Stimulated activated CD4-positive, alpha-beta T cell treated with anti-CD3 and anti-CD28 coated beads, TNF-alpha, amount 100 ng/mL, for 48 hours (primary cell): ENCODE measurements at regions not wholly inside any gene's neighbourhood (a gene's known extent, or its start where the extent isn't known, plus 50 kb on each side); places are given as distances from the start of the nearest gene placed in this dataset.
"Not testable (repeated sequence)": the region's sequence is repeated elsewhere in the genome, so short reads cannot be mapped to it uniquely, and the experiment has no call there.

Source experiments
- DNase-seq, 3 donors: peaks; one replicate each; pipeline ENCODE4 v3.0.0-alpha.2; 2020; ENCODE audit warnings: low read depth in 3 of 3

DNA sequence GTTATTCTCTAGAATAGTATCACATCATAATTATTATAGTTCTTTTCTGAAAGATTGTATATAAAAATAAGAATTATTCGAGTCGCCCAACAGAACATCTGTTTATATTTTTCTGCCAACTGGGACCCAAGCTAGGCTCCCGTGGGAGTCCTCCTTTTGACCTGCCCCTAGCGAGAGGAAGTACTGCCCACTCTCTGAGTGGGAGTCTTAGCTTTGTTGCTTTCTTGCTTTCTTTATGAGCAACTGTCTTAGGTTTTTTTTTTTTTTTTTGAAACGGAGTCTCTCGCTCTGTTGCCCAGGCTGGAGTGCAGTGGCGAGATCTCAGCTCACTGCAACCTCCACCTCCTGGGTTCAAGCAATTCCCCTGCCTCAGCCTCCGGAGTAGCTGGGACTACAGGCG lies 202.0 kb upstream of the ZNF184 start:
- DNase-seq = no peak

DNA sequence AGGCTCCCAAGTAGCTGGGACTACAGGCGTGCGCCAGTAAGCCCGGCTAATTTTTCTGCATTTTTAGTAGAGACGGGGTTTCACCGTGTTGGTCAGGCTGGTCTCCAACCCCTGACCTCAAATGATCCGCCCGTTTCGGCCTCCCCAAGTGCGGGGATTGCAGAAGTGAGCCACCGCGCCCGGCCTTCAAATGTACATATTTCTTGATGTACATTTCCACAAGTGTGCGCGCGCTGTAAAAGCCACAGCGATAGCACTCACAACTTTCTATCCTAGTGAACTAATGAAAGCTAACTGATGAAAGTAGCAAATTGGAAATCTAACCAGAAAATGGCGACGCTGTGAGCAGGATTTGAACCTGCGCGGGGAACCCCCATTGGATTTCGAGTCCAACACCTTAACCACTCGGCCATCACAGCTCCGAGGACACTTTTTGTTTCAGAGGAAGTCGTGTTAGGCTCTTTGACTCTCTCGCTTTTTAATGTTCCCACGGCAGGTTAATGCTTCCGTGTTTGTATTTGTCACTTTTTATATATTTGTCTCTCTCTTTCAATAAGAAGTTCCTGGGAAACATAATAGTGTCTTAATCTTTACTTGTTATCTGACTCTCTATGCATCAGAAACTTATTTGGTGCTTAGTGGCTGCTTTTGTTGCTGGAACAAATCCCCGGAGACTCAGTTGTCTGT lies 199.4 kb upstream of the ZNF184 start:
- no peak for DNase-seq

DNA sequence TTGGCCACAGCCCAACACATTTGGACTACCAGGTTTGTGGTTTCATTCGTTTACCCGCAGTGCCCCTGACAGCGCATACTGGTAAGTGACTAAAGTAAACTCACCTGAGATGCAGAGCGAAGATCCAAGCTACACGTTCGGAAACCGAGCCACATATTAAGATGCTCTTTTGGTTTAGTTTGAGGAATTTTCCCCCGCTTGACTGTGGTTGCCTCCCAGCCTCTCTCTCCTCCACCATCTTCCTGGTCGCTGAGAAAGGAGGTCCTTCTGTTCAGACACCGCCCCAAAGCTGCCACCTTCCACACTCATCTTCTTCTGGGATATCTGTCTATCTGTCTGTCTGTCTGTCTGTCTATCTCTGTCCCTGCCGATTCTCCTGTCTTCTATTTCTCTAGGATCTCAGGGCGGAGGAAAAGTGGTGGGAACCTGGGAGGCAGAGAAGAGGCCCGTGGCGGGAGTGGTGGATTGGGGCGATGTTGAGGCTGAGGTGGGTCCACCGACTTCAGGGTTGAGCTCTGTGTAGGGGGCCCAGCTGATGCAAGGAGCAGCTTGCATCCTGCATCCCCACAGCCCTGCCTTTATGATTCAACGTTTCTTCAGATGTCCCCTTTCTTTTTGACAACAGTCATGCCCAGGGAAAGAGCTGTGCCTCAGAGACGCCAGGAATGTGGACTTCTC lies 196.9 kb upstream of the ZNF184 start:
- DNase-seq = no peak

DNA sequence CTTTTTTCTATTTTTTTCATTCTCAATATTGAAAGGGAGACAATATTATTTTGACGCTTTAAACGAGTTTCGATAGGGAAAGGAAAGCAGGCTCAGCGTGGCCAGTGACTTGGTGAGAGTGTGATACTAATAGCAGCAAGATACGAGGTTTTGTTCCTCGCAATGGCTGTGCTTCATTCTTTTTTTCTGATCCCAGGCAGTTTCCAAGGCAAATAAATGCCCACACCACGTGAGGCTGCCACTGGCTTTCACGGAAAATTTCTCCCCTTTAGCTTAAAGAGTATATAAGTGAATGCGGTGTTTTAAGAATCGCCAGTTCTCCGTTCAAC lies 196.4 kb upstream of the ZNF184 start:
- no peak for DNase-seq

GRCh38 chr6:27668442-27669294 lies 195.8 kb upstream of the ZNF184 start:
- DNase-seq = peak; percentile 48 to 68 (median 62)

- DNase-seq = no peak
Measured at GRCh38 chr6:27667657-27668441, 194.9 kb upstream of the ZNF184 start.

DNA sequence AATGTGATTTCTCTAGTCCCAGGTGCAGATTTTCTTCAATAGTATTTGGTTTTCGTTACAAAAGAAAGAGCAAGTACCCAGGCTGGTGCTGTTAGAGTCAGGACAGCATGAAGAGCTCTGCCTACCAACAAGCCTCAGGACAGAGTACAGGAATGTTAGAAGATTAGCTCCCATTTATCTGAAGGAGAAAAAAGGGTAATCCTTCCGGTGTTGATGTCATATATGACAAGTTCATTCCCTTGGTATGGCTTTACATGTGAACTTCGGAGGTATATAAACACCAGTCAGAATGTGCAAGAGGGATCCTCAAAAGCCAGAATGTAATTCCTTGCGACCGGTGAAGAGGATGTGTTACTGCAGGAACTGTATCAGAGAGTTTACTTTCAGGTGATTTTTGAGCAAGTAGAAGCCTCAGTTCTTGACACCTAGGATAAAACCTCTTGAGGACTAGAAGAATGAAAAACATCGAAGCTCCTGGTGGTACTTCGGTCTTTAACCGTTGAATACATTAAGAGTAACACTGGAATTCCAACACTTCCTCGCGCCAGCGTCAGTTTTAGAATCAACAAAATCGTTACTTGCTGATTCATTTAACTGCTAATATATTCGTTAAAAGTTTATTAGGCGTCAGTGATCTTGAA lies 194.2 kb upstream of the ZNF184 start:
- DNase-seq = no peak

- no peak for DNase-seq
Measured at GRCh38 chr6:27662769-27663168, 189.9 kb upstream of the ZNF184 start.

GRCh38 chr6:27662212-27662611 lies 189.3 kb upstream of the ZNF184 start:
- not testable (repeated sequence) for DNase-seq

GRCh38 chr6:27653143-27653825 lies 180.4 kb upstream of the ZNF184 start:
- DNase-seq = not testable (repeated sequence)

DNA sequence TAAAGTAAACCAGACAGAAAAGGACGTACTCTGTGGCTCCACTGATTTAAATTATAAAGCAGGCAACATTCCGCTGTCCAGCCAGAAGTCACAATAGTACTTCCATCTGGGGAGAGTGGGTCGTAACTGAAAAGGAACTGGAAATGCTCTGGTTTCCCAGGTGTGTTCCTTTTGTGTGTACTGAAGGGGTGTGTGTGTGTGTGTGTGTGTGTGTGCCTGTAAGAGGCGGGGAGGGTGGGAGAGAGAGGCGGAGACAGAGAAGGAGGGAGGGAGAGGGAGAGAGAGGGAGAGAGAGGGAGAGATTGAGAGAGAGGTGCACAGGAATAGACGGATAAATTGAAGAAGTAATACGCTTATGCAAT lies 178.4 kb upstream of the ZNF184 start:
- no peak for DNase-seq

DNA sequence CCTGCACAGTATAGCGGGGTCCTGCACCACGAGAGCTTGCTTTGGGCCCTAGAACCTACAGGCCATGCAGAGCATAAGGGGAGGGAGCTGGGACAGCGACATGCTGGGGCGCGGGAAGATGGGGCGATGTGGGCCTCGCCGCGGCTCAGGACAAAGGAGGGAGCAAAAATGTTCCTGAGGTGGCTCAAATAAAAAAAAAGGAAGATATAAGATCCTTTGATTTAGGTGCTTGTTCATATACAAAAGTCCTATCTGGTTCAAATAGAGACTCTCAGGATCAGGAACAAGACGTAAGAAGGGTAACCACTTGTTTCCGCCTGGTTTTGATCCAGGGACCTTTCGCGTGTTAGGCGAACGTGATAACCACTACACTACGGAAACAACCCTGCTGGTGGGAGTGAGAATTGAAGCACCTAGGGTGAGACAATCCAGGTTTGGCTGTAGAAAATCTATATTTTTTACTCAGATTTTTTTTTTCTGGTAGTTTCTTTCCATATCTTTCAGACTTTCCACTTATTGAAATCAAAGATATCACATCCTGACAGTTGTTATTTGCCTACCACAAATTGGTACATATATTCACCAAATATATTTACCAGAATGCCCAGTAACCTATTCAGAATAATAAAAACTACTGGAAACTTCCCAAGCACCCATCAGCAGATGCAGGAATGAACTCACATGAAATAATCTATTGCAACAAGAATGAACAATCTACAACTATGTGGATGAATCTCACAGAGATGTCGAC lies 177.9 kb upstream of the ZNF184 start:
- peak in 2 of 3 donors; percentile 39 to 47 for DNase-seq

GRCh38 chr6:27644528-27644927 lies 171.6 kb upstream of the ZNF184 start:
- DNase-seq = no peak

DNA sequence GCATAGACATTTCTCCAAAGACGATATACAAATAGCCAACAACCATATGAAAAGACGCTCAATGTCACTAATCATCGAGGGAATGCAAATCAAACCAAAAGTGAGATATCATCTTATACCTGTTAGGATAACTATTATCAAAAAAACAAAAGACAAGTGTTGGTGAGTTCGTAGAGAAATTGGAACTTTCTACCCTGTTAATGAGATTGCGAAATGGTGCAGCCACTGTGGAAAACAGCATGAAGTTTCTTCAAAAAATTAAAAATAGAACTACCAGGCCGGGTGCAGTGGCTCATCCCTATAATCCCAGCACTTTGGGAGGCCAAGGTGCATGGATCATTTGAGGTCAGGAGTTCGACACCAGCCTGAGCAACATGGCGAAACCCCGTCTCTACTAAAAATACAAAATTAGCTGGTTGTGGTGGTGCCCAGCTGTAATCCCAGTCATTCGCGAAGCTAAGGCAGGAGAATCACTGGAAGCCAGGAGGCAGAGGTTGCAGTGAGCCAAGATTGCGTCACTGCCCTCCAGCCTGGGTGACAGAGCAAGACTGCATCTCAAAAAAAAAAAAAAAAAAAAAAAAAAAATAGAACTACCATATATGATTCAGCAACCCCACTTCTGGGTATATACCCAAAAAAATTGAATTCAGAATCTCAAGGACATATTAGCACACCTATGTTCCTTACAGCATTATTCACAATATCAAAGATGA lies 170.0 kb upstream of the ZNF184 start:
- DNase-seq = no peak

DNA sequence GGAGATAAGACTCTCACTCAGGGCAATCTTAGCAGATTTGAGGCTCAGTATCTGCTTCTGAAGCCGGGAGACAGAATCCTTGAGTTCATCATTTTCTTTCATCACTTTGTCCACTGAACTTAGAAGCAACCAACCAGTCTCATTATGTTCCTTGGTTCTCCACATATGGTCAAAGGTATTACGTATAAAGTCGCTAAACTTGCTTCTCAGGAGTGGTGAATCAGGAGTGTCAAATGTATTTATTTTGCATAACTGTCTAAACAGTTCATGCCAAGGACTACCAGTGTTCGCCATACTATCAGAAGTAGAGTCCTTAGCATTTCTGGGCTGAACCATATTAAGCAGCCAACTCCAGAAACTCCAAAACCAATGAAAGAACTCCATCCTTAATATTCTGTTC lies 163.0 kb upstream of the ZNF184 start:
- not testable (repeated sequence) for DNase-seq

GRCh38 chr6:27633221-27633688 lies 160.3 kb upstream of the ZNF184 start:
- not testable (repeated sequence) for DNase-seq

GRCh38 chr6:27631609-27631916 lies 158.7 kb upstream of the ZNF184 start:
- DNase-seq = no peak

DNA sequence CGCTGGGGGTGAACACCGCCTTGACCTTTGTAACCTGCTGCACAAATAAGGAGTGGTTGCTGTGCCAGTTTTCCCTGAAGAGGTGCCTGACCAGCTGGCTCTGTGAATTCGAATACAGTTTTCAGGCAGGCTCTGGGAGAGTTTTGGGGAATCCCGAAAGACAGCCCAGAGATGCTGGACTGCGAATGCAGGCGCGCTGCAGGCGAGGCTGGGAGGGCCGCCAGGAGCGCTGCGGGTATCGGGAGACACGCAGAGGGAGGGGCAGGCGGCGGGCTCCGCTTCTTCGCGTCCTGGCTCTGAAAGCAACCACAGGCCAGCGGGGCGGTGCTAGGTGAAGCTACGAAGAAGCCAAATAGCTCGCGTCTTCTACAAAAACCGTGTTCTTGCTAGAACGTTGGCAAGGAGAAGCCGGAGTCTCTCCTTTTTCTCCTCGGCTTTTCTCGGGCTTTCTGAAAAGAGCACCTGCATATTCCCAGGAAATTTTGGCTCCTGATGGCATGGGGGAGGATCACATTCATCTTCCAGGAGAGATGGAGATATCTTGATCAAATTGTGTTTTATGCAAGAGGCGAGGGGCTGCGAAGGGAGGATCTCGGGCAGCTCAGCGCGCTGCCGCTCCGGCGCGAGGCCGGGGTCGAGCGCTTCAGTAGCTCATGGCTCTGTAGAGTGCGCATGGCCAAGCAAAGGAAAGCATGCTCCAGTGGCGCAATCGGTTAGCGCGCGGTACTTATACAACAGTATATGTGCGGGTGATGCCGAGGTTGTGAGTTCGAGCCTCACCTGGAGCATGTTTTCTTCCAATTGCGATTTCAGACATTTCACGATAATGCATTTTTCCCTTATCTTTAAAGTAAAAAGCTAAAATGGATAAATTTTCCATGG lies 158.1 kb upstream of the ZNF184 start:
- peak; percentile 43 to 51 (median 44) for DNase-seq
